Bronchial epithelial cell (primary cell): ENCODE measurements at regions not wholly inside any gene's neighbourhood (a gene's known extent, or its start where the extent isn't known, plus 50 kb on each side); places are given as distances from the start of the nearest gene placed in this dataset.

Source experiments
- DNase-seq: peaks from one replicate; pipeline ENCODE4 v3.0.0-alpha.2; 2010; ENCODE audit warnings: low read depth
- FAIRE-seq: peaks from 2 replicates; lab custom pipeline; 2011; peaks lifted over from hg19 to GRCh38; lab: Jason Lieb, UNC
- H3K27me3 ChIP-seq: 2 replicates; pipeline ENCODE4 v1.5.1; 2011; ENCODE audit warnings: low read length; ENCODE audit not compliant: control insufficient read depth, insufficient read depth
- H3K36me3 ChIP-seq: 2 replicates; pipeline ENCODE4 v1.5.1; 2011; ENCODE audit warnings: low read length; ENCODE audit not compliant: control insufficient read depth, insufficient read depth
- H3K4me3 ChIP-seq: 2 replicates; pipeline ENCODE4 v1.5.1; 2011; ENCODE audit warnings: mild to moderate bottlenecking, low read depth, low read length, control low read depth
- CTCF ChIP-seq: IDR thresholded peaks from 2 replicates; pipeline ENCODE4 v1.5.1; 2011; ENCODE audit warnings: mild to moderate bottlenecking, moderate library complexity, low read length, control low read depth, inconsistent platforms; ENCODE audit not compliant: insufficient read depth, severe bottlenecking

GRCh38 chr7:50857804-50858489 lies 75.3 kb upstream of the GRB10 start:
- DNase-seq (no peak), FAIRE-seq (no peak)
- TF ChIP-seq CTCF, result no peak
- Histone ChIP-seq H3K36me3 (no peaks in the 10 kb centered on the region), H3K27me3 (peaks cover 2% of the 10 kb centered on the region), H3K4me3 (no peak overlapping the region)

GRCh38 chr7:50856806-50857205 lies 74.1 kb upstream of the GRB10 start:
- H3K36me3 ChIP-seq, result no peaks in the 10 kb centered on the region
- no peak for DNase-seq
- no peak overlapping the region for H3K4me3 ChIP-seq
- no peak for FAIRE-seq
- no peak for TF ChIP-seq CTCF
- peaks cover 2% of the 10 kb centered on the region for H3K27me3 ChIP-seq

- FAIRE-seq, result no peak
- Histone ChIP-seq H3K27me3 (peaks cover 2% of the 10 kb centered on the region), H3K4me3 (no peak overlapping the region), H3K36me3 (no peaks in the 10 kb centered on the region)
- DNase-seq, result no peak
- no peak for TF ChIP-seq CTCF
Measured at GRCh38 chr7:50856231-50856630, 73.5 kb upstream of the GRB10 start.

GRCh38 chr7:50855526-50855925 lies 72.8 kb upstream of the GRB10 start:
- DNase-seq (no peak), FAIRE-seq (no peak)
- Histone ChIP-seq H3K4me3 (no peak overlapping the region), H3K36me3 (no peaks in the 10 kb centered on the region), H3K27me3 (peaks cover 2% of the 10 kb centered on the region)
- TF ChIP-seq CTCF, result no peak

- Histone ChIP-seq H3K27me3 (peaks cover 2% of the 10 kb centered on the region), H3K36me3 (no peaks in the 10 kb centered on the region), H3K4me3 (no peak overlapping the region)
- no peak for FAIRE-seq
- no peak for TF ChIP-seq CTCF
- no peak for DNase-seq
Measured at GRCh38 chr7:50854831-50855230, 72.1 kb upstream of the GRB10 start.

GRCh38 chr7:50854247-50854646 lies 71.6 kb upstream of the GRB10 start:
- no peak for FAIRE-seq
- no peak for TF ChIP-seq CTCF
- Histone ChIP-seq H3K4me3 (no peak overlapping the region), H3K27me3 (peaks cover 2% of the 10 kb centered on the region), H3K36me3 (no peaks in the 10 kb centered on the region)
- no peak for DNase-seq
